Nephron (organoid): ENCODE measurements at regions not wholly inside any gene's neighbourhood (a gene's known extent, or its start where the extent isn't known, plus 50 kb on each side); places are given as distances from the start of the nearest gene placed in this dataset.

Experiments used
- H3K27ac Mint-ChIP-seq, 3 experiments: 2 replicates each; pipeline ENCODE4 v1.8.0; 2020; ENCODE audit warnings: mixed read lengths in 3 of 3, mild to moderate bottlenecking in 2 of 3, moderate library complexity in 1 of 3
- H3K27me3 Mint-ChIP-seq: 2 replicates; pipeline ENCODE4 v1.8.0; 2021; ENCODE audit warnings: low read depth, mild to moderate bottlenecking, moderate library complexity, mixed read lengths
- H3K36me3 Mint-ChIP-seq: 2 replicates; pipeline ENCODE4 v1.8.0; 2020; ENCODE audit warnings: low read depth, mixed read lengths
- H3K4me1 Mint-ChIP-seq: 2 replicates; pipeline ENCODE4 v1.8.0; 2020; ENCODE audit warnings: mixed read lengths
- H3K4me3 Mint-ChIP-seq, 3 experiments: 2 replicates each; pipeline ENCODE4 v1.8.0; 2020; ENCODE audit warnings: mild to moderate bottlenecking in 3 of 3, mixed read lengths in 3 of 3, moderate library complexity in 2 of 3
- H3K9me3 Mint-ChIP-seq: 2 replicates; pipeline ENCODE4 v1.8.0; 2020; ENCODE audit warnings: mixed read lengths
- CTCF ChIP-seq, 3 experiments: fragments of 200-600 bp; sonication (generic); IDR thresholded peaks; one replicate each; pipeline ENCODE4 v1.5.0; 2021; ENCODE audit warnings: antibody characterized with exemption in 3 of 3; ENCODE audit not compliant: unreplicated experiment in 3 of 3

- no peak for TF ChIP-seq CTCF (IDR thresholded peaks at IDR 0.05; ENCODE audit: unreplicated experiment in 3 of 3)
- H3K27ac Mint-ChIP-seq = no peak overlapping the region
- H3K9me3 Mint-ChIP-seq = no peaks in the 10 kb centered on the region
- H3K27me3 Mint-ChIP-seq = peaks cover 37% of the 10 kb centered on the region
- no peak overlapping the region for H3K4me3 Mint-ChIP-seq
- peaks cover 12% of the 10 kb centered on the region for H3K4me1 Mint-ChIP-seq
- H3K36me3 Mint-ChIP-seq = no peaks in the 10 kb centered on the region
These were observed 134.3 kb upstream of the CDH4 start for GRCh38 chr20:61117725-61118124.

- no peaks in the 10 kb centered on the region for H3K36me3 Mint-ChIP-seq
- no peak overlapping the region for H3K4me3 Mint-ChIP-seq
- peaks cover 15% of the 10 kb centered on the region for H3K4me1 Mint-ChIP-seq
- no peak for TF ChIP-seq CTCF (IDR thresholded peaks at IDR 0.05; ENCODE audit: unreplicated experiment in 3 of 3)
- H3K9me3 Mint-ChIP-seq = no peaks in the 10 kb centered on the region
- H3K27ac Mint-ChIP-seq = no peak overlapping the region
- peaks cover 41% of the 10 kb centered on the region for H3K27me3 Mint-ChIP-seq
These were observed 133.4 kb upstream of the CDH4 start for GRCh38 chr20:61118429-61119224.

GRCh38 chr20:61119273-61119672 lies 132.8 kb upstream of the CDH4 start:
- H3K9me3 Mint-ChIP-seq = no peaks in the 10 kb centered on the region
- peaks cover 41% of the 10 kb centered on the region for H3K27me3 Mint-ChIP-seq
- H3K4me1 Mint-ChIP-seq = peaks cover 19% of the 10 kb centered on the region
- no peak overlapping the region for H3K27ac Mint-ChIP-seq
- H3K36me3 Mint-ChIP-seq = no peaks in the 10 kb centered on the region
- no peak for TF ChIP-seq CTCF (IDR thresholded peaks at IDR 0.05; ENCODE audit: unreplicated experiment in 3 of 3)
- no peak overlapping the region for H3K4me3 Mint-ChIP-seq

- Mint-ChIP-seq H3K36me3 (no peaks in the 10 kb centered on the region), H3K4me1 (peaks cover 19% of the 10 kb centered on the region), H3K9me3 (no peaks in the 10 kb centered on the region), H3K4me3 (no peak overlapping the region), H3K27me3 (peaks cover 41% of the 10 kb centered on the region), H3K27ac (no peak overlapping the region)
- no peak for TF ChIP-seq CTCF (IDR thresholded peaks at IDR 0.05; ENCODE audit: unreplicated experiment in 3 of 3)
These were observed 132.2 kb upstream of the CDH4 start for GRCh38 chr20:61119794-61120410.

GRCh38 chr20:61120595-61121515 lies 131.2 kb upstream of the CDH4 start:
- H3K27ac Mint-ChIP-seq = no peak overlapping the region
- H3K4me3 Mint-ChIP-seq = no peak overlapping the region
- peaks cover 14% of the 10 kb centered on the region for H3K4me1 Mint-ChIP-seq
- no peaks in the 10 kb centered on the region for H3K36me3 Mint-ChIP-seq
- no peaks in the 10 kb centered on the region for H3K9me3 Mint-ChIP-seq
- peaks cover 39% of the 10 kb centered on the region for H3K27me3 Mint-ChIP-seq
- TF ChIP-seq CTCF (IDR thresholded peaks at IDR 0.05; ENCODE audit: unreplicated experiment in 3 of 3) = peak; percentile 55 to 65 (median 61)
